ENCODE measurements at regions not wholly inside any gene's neighbourhood (a gene's known extent, or its start where the extent isn't known, plus 50 kb on each side); places are given as distances from the start of the nearest gene placed in this dataset.

DNA sequence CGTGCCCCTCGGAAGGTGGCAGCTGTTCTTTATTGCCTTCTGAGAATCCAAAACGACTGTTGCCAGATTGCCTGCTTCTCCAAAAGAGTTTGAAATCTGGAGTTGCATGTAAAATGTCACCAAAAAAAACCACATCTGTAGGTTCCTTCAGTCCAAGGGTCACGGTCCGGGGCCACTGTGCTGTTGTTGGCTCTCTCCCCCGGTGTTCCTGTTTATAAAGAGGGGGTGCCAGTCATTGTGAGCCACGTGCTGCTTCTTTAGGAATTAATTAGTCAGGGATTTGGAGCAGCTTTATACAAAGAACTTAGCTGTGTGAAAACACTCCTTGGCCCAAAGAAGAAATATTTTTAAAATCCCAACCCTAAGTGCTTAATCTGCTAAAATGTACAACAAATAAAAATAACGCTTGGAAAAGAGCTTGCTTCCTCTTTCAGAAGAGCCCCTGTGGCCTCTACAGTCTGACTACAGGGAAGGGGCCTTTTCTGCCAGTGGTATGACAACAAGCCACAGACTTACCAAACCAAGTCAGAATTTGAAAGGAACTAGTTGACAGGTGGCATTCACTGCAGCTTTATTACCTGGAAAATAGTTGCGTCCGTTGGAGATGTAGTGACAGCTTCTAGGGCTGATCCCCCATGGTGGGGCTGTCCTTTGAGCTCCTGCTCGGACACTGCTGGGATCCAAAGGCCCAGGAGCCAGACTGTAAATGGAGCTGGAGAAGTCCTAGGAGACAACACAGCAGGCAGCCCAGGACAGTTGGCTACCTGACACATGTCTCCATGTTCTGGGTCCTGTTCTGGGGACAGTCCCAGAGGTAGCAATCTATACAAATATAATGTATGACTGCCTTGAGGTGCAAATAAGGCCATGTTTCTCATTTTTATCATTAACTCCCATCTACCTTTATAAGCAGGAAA lies 84.5 kb upstream of the SLC1A4 start:
- TF ChIP-seq CTCF (IDR thresholded peaks at IDR 0.05) (no peak), POLR2A (IDR thresholded peaks at IDR 0.05) (no peak)
